ENCODE measurements at regions not wholly inside any gene's neighbourhood (a gene's known extent, or its start where the extent isn't known, plus 50 kb on each side); places are given as distances from the start of the nearest gene placed in this dataset.

- Histone ChIP-seq H3K79me2 (ENCODE audit: insufficient read depth, low read length) (no peaks in the 10 kb centered on the region), H3K4me3 (replicated peaks in 1 of 2; ENCODE audit: low read depth in 1 of 2, low read length in 2 of 2) (no peak overlapping the region), H3K27me3 (ENCODE audit: insufficient read depth, low read length) (peaks cover 6% of the 10 kb centered on the region; the same call in 1 of the 2 replicates), H3K9me2 (ENCODE audit: insufficient read depth) (no peaks in the 10 kb centered on the region), H3K4me2 (ENCODE audit: low read length) (no peak overlapping the region), H3K4me1 (ENCODE audit: control insufficient read depth in 1 of 2, insufficient read depth in 2 of 2, low read length in 2 of 2) (no peaks in the 10 kb centered on the region), H3K36me3 (ENCODE audit: control insufficient read depth in 1 of 2, insufficient read depth in 2 of 2, low read length in 2 of 2) (no peaks in the 10 kb centered on the region), H3K9ac (ENCODE audit: low read length) (no peak overlapping the region), H4K20me1 (ENCODE audit: insufficient read depth) (no peaks in the 10 kb centered on the region), H3K27ac (ENCODE audit: low read depth, low read length) (no peak overlapping the region), H2AFZ (ENCODE audit: low read depth, low read length, poor library complexity, severe bottlenecking) (no peak overlapping the region), H3K9me3 (ENCODE audit: control insufficient read depth in 1 of 2, insufficient read depth in 1 of 2, low read depth in 1 of 2, low read length in 2 of 2) (no peaks in the 10 kb centered on the region)
- CTCF ChIA-PET: no interaction called here
- RAD21 ChIA-PET (ENCODE audit: low non-redundant PET in 1 of 2, low total read pairs in 2 of 2, uncharacterized antibody in 2 of 2, unreplicated experiment in 2 of 2): no interaction called here
- ATAC-seq (no peak), DNase-seq (ENCODE audit: low read depth, low spot score) (no peak)
- POLR2A ChIA-PET: no interaction called here
- TF ChIP-seq POLR2AphosphoS5 (IDR thresholded peaks at IDR 0.05; ENCODE audit: low read depth, low read length) (no peak), POLR2A (IDR thresholded peaks at IDR 0.05; ENCODE audit: borderline replicate concordance, extremely low read depth, insufficient read depth, insufficient read length) (no peak), YY1 (IDR thresholded peaks at IDR 0.05; ENCODE audit: extremely low read depth, insufficient replicate concordance, low read depth, low read length) (no peak), TCF7L2 (IDR thresholded peaks at IDR 0.05; ENCODE audit: borderline replicate concordance, extremely low read depth, insufficient read depth, insufficient read length) (no peak), RAD21 (IDR thresholded peaks at IDR 0.05; ENCODE audit: low read depth) (no peak), ZNF274 (IDR thresholded peaks at IDR 0.05; ENCODE audit: low read depth, low read length) (no peak), EZH2 (IDR thresholded peaks at IDR 0.05) (no peak), FOSL1 (IDR thresholded peaks at IDR 0.05; ENCODE audit: low read depth) (no peak), EZH2phosphoT487 (IDR thresholded peaks at IDR 0.05; ENCODE audit: borderline replicate concordance) (no peak), ELF1 (IDR thresholded peaks at IDR 0.05; ENCODE audit: borderline replicate concordance, low read depth) (no peak), ZFX (IDR thresholded peaks at IDR 0.05) (no peak), CTCF (IDR thresholded peaks at IDR 0.05 in 2 of 3, conservative IDR thresholded peaks at IDR 0.05 in 1 of 3; ENCODE audit: borderline replicate concordance in 1 of 3, insufficient read depth in 1 of 3, low read depth in 2 of 3, low read length in 2 of 3) (no peak), JUND (IDR thresholded peaks at IDR 0.05) (no peak), EGR1 (IDR thresholded peaks at IDR 0.05; ENCODE audit: low read depth) (no peak)
- TF ChIP-seq, protein P1, sequence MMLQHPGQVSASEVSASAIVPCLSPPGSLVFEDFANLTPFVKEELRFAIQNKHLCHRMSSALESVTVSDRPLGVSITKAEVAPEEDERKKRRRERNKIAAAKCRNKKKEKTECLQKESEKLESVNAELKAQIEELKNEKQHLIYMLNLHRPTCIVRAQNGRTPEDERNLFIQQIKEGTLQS (IDR thresholded peaks at IDR 0.05): no peak
- TF ChIP-seq, protein P2, sequence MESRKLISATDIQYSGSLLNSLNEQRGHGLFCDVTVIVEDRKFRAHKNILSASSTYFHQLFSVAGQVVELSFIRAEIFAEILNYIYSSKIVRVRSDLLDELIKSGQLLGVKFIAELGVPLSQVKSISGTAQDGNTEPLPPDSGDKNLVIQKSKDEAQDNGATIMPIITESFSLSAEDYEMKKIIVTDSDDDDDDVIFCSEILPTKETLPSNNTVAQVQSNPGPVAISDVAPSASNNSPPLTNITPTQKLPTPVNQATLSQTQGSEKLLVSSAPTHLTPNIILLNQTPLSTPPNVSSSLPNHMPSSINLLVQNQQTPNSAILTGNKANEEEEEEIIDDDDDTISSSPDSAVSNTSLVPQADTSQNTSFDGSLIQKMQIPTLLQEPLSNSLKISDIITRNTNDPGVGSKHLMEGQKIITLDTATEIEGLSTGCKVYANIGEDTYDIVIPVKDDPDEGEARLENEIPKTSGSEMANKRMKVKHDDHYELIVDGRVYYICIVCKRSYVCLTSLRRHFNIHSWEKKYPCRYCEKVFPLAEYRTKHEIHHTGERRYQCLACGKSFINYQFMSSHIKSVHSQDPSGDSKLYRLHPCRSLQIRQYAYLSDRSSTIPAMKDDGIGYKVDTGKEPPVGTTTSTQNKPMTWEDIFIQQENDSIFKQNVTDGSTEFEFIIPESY (IDR thresholded peaks at IDR 0.05; ENCODE audit: extremely low read depth, insufficient replicate concordance, low read length): no peak
- TF ChIP-seq, protein P3, sequence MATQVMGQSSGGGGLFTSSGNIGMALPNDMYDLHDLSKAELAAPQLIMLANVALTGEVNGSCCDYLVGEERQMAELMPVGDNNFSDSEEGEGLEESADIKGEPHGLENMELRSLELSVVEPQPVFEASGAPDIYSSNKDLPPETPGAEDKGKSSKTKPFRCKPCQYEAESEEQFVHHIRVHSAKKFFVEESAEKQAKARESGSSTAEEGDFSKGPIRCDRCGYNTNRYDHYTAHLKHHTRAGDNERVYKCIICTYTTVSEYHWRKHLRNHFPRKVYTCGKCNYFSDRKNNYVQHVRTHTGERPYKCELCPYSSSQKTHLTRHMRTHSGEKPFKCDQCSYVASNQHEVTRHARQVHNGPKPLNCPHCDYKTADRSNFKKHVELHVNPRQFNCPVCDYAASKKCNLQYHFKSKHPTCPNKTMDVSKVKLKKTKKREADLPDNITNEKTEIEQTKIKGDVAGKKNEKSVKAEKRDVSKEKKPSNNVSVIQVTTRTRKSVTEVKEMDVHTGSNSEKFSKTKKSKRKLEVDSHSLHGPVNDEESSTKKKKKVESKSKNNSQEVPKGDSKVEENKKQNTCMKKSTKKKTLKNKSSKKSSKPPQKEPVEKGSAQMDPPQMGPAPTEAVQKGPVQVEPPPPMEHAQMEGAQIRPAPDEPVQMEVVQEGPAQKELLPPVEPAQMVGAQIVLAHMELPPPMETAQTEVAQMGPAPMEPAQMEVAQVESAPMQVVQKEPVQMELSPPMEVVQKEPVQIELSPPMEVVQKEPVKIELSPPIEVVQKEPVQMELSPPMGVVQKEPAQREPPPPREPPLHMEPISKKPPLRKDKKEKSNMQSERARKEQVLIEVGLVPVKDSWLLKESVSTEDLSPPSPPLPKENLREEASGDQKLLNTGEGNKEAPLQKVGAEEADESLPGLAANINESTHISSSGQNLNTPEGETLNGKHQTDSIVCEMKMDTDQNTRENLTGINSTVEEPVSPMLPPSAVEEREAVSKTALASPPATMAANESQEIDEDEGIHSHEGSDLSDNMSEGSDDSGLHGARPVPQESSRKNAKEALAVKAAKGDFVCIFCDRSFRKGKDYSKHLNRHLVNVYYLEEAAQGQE (IDR thresholded peaks at IDR 0.05; ENCODE audit: low read depth): no peak
- no TSS peak for BruUV-seq (replicated peaks)
- intact Hi-C loops (cut with micrococcal nuclease): no loop called here
Observed at GRCh38 chr3:66854601-66855151, 143.4 kb upstream of the KBTBD8 start.

All from HCT116 (cell line).